ENCODE measurements at regions not wholly inside any gene's neighbourhood (a gene's known extent, or its start where the extent isn't known, plus 50 kb on each side); places are given as distances from the start of the nearest gene placed in this dataset.

DNA sequence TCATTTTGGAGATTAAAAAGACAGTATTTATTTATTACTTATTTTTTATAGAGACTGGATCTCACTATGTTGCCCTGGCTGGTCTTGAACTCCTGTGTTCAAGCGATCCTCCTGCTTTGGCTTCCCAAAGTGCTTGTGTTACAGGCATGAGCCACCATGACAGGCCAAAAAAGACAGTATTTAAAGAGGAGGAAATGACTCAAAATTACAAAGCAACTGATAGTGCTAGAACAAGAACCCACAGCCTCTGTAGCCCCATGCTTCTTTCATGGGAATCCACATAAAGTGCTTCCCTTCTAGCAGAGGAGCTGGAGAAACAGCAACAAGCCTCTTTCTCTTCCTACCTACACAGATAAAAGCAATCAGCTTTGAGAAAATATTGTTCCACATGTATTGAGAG, 230.7 kb upstream of the PODXL start:
- Histone ChIP-seq H3K9ac (ENCODE audit: low read depth, low read length, poor library complexity, severe bottlenecking) (no peak overlapping the region), H2AFZ (ENCODE audit: low read length) (no peak overlapping the region), H3K4me2 (ENCODE audit: low read depth, low read length, poor library complexity, severe bottlenecking) (no peak overlapping the region), H3K9me3 (ENCODE audit: insufficient read depth, low read depth, low read length) (no peaks in the 10 kb centered on the region), H3K9me2 (replicated peaks; ENCODE audit: low read depth, low read length) (no peaks in the 10 kb centered on the region), H3K27me3 (ENCODE audit: insufficient read depth, low read length, poor library complexity, severe bottlenecking) (no peaks in the 10 kb centered on the region), H3K79me2 (ENCODE audit: insufficient read depth, low read length) (no peaks in the 10 kb centered on the region), H3K36me3 (ENCODE audit: insufficient read depth, low read length) (no peaks in the 10 kb centered on the region), H3K4me3 (ENCODE audit: low read length, poor library complexity, severe bottlenecking) (no peak overlapping the region), H3K4me1 (ENCODE audit: insufficient read depth, low read length, poor library complexity, severe bottlenecking) (no peaks in the 10 kb centered on the region), H3F3A (ENCODE audit: low read depth) (no peaks in the 10 kb centered on the region), H4K20me1 (ENCODE audit: insufficient read depth, low read length, poor library complexity, severe bottlenecking) (no peaks in the 10 kb centered on the region)
- no peak for TF ChIP-seq CTCF (conservative IDR thresholded peaks at IDR 0.05; ENCODE audit: low read length)
- no peak for TF ChIP-seq EZH2phosphoT487 (IDR thresholded peaks at IDR 0.05; ENCODE audit: borderline replicate concordance)

DNA sequence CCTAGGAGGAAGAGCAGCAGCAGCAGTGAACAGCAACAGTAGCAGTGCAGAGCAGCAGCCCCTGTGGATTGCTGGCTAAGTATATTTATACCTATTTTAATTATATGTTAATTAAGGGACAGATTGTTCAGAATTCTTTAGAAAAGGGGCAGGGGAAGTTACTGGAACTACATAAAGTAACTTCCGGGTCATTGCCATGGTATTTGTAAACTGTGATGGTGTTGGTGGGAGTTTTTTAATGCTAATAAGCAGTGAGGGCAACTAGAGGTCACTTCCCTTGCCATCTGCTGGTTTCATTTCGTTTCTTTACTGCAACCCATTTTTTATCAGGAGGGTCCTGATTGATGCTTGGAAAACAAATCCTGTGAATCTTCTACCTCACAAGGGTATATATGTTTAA, 229.8 kb upstream of the PODXL start:
- no peak overlapping the region for H3K4me3 ChIP-seq (ENCODE audit: low read length, poor library complexity, severe bottlenecking)
- H3K79me2 ChIP-seq (ENCODE audit: insufficient read depth, low read length), result no peaks in the 10 kb centered on the region
- no peak overlapping the region for H3K9ac ChIP-seq (ENCODE audit: low read depth, low read length, poor library complexity, severe bottlenecking)
- TF ChIP-seq CTCF (conservative IDR thresholded peaks at IDR 0.05; ENCODE audit: low read length) (no peak), EZH2phosphoT487 (IDR thresholded peaks at IDR 0.05; ENCODE audit: borderline replicate concordance) (no peak)
- H3K4me1 ChIP-seq (ENCODE audit: insufficient read depth, low read length, poor library complexity, severe bottlenecking), result no peaks in the 10 kb centered on the region
- H3K9me3 ChIP-seq (ENCODE audit: insufficient read depth, low read depth, low read length), result no peaks in the 10 kb centered on the region
- no peaks in the 10 kb centered on the region for H3K36me3 ChIP-seq (ENCODE audit: insufficient read depth, low read length)
- H3K27me3 ChIP-seq (ENCODE audit: insufficient read depth, low read length, poor library complexity, severe bottlenecking), result no peaks in the 10 kb centered on the region
- H3F3A ChIP-seq (ENCODE audit: low read depth), result no peaks in the 10 kb centered on the region
- no peaks in the 10 kb centered on the region for H3K9me2 ChIP-seq (replicated peaks; ENCODE audit: low read depth, low read length)
- no peak overlapping the region for H2AFZ ChIP-seq (ENCODE audit: low read length)
- no peaks in the 10 kb centered on the region for H4K20me1 ChIP-seq (ENCODE audit: insufficient read depth, low read length, poor library complexity, severe bottlenecking)
- H3K4me2 ChIP-seq (ENCODE audit: low read depth, low read length, poor library complexity, severe bottlenecking), result no peak overlapping the region

- H3K4me2 ChIP-seq (ENCODE audit: low read depth, low read length, poor library complexity, severe bottlenecking), result no peak overlapping the region
- H3K4me3 ChIP-seq (ENCODE audit: low read length, poor library complexity, severe bottlenecking), result no peak overlapping the region
- H3K9me2 ChIP-seq (replicated peaks; ENCODE audit: low read depth, low read length), result no peaks in the 10 kb centered on the region
- no peaks in the 10 kb centered on the region for H3K4me1 ChIP-seq (ENCODE audit: insufficient read depth, low read length, poor library complexity, severe bottlenecking)
- no peak overlapping the region for H2AFZ ChIP-seq (ENCODE audit: low read length)
- no peaks in the 10 kb centered on the region for H3K79me2 ChIP-seq (ENCODE audit: insufficient read depth, low read length)
- H4K20me1 ChIP-seq (ENCODE audit: insufficient read depth, low read length, poor library complexity, severe bottlenecking), result no peaks in the 10 kb centered on the region
- H3K9me3 ChIP-seq (ENCODE audit: insufficient read depth, low read depth, low read length), result no peaks in the 10 kb centered on the region
- H3K36me3 ChIP-seq (ENCODE audit: insufficient read depth, low read length), result no peaks in the 10 kb centered on the region
- no peaks in the 10 kb centered on the region for H3K27me3 ChIP-seq (ENCODE audit: insufficient read depth, low read length, poor library complexity, severe bottlenecking)
- H3K9ac ChIP-seq (ENCODE audit: low read depth, low read length, poor library complexity, severe bottlenecking), result no peak overlapping the region
- TF ChIP-seq EZH2phosphoT487 (IDR thresholded peaks at IDR 0.05; ENCODE audit: borderline replicate concordance) (no peak), CTCF (conservative IDR thresholded peaks at IDR 0.05; ENCODE audit: low read length) (no peak)
- no peaks in the 10 kb centered on the region for H3F3A ChIP-seq (ENCODE audit: low read depth)
Observed at GRCh38 chr7:131778601-131779000, 222.2 kb upstream of the PODXL start.
